CD4-positive, alpha-beta T cell treated with Interleukin-17A for 1 hour (primary cell): ENCODE measurements at regions not wholly inside any gene's neighbourhood (a gene's known extent, or its start where the extent isn't known, plus 50 kb on each side); places are given as distances from the start of the nearest gene placed in this dataset.
"Not testable (repeated sequence)": the region's sequence is repeated elsewhere in the genome, so short reads cannot be mapped to it uniquely, and the experiment has no call there.

Experiments
- DNase-seq: peaks from one replicate; pipeline ENCODE4 v3.0.0-alpha.2; 2020

- not testable (repeated sequence) for DNase-seq
Measured at GRCh38 chr6:26799903-26800633, 140.5 kb upstream of the ZNF322 start.

GRCh38 chr6:26803762-26804161 is 144.2 kb upstream of the ZNF322 start:
- not testable (repeated sequence) for DNase-seq

- not testable (repeated sequence) for DNase-seq
Measured at GRCh38 chr6:26811486-26812116, 152.1 kb upstream of the ZNF322 start.

GRCh38 chr6:26818640-26819225 is 159.2 kb upstream of the ZNF322 start:
- DNase-seq = not testable (repeated sequence)

- not testable (repeated sequence) for DNase-seq
Measured at GRCh38 chr6:26827965-26828364, 168.4 kb upstream of the ZNF322 start.

DNA sequence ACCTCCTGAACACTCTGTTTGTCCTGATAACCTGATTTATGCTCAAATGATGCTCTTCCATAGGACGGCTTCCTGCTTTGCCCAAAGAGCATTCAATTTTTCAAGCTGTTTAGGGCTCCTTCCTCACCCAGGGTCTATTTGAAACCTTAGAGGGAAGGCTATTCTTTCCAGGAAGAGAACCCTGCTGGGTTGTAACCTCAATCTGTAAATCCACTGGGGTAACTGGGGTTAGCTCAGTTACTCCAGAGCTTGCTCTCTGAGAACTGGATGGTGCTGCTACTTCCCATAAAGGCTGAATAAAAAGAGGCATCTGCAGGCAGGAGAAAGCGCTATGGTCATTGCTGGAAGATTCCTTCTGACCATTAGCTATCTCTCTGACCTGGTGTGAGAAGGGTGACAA is 169.9 kb upstream of the ZNF322 start:
- DNase-seq = not testable (repeated sequence)

GRCh38 chr6:26830992-26831391 is 171.4 kb upstream of the ZNF322 start:
- not testable (repeated sequence) for DNase-seq

DNA sequence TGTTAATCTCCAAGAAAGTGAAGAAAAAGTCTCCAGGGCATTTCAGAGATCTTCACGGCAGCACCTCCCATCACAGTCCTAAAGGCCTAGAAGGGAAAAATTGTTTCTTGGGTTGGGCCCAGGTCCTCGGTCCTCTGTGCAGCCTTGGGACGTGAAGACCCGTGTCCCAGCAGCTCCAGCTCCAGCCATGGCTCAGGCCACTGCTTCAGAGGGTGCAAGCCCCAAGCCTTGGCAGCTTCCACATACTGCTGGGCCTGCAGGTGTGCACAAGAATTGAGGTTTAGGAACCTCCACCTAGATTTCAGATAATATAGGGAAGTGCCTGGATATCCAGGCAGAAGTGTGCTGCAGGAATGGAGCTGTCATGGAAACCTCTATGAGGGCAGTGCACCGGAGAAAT is 176.2 kb upstream of the ZNF322 start:
- DNase-seq = not testable (repeated sequence)

GRCh38 chr6:26836657-26837056 is 177.1 kb upstream of the ZNF322 start:
- not testable (repeated sequence) for DNase-seq

- not testable (repeated sequence) for DNase-seq
Measured at GRCh38 chr6:26844823-26845222, 185.3 kb upstream of the ZNF322 start.

- DNase-seq = not testable (repeated sequence)
Measured at GRCh38 chr6:26857289-26857688, 197.7 kb upstream of the ZNF322 start.

GRCh38 chr6:26859067-26859770 is 199.7 kb upstream of the ZNF322 start:
- DNase-seq = not testable (repeated sequence)

- not testable (repeated sequence) for DNase-seq
Measured at GRCh38 chr6:26859771-26860163, 200.2 kb upstream of the ZNF322 start.

GRCh38 chr6:26861913-26862312 is 202.4 kb upstream of the ZNF322 start:
- not testable (repeated sequence) for DNase-seq

DNA sequence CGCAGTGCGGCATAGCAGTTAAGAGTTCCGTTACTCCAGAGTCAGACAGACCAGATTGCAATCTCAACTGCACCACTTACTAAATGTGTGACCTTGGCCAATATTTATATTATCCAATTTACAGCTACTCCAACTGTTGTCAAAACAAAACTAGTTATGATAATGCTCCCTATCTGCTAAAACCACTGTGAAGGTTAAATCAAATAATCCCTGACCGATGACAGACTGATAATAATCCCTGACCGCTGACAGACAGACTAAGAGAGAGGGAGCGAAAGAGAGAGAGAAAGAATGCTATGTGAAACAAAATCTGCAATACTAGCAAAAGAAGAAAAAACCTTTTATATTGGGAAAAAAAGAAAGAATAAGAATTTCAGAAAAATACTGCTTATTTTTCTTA is 204.1 kb upstream of the ZNF322 start:
- DNase-seq = not testable (repeated sequence)

DNA sequence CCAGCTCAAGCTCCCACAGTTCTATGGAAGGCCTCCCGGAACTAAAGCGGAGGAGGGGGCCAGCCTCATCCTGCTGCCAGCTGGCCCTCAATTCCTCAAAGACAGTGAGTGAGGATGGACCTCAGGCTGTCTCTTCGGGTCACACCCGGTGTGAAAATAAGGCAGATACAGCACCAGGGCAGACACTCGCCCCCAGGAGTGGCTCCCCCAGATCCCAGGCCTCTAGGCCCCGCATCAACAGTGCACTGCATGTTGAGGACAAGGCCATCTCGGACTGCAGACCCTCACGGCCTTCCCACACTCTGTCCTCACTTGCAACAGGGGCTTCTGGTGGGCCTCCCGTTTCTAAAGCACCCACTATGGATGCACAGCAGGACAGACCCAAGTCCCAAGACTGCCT is 239.2 kb upstream of the ZNF322 start:
- DNase-seq = not testable (repeated sequence)

DNA sequence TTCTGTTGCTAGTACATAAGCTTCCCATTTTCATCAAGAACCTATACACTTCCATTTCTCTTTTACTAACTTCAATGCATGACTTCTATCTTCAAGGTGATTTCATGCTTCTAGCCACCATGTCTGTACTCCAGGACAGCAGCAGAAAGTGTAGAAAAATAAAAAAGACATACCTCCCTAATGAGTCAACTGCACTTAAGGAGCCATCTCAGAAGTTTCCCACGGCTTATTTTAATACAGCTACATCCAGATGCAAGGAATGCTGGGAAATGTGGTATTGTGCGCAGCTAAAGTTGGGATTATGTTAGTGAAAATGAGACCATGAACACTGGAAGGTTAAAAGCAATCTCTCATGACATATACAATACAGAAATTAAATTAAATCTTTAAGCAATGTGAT is 264.7 kb upstream of the ZNF322 start:
- not testable (repeated sequence) for DNase-seq

- not testable (repeated sequence) for DNase-seq
Measured at GRCh38 chr6:26928190-26928589, 268.6 kb upstream of the ZNF322 start.

DNA sequence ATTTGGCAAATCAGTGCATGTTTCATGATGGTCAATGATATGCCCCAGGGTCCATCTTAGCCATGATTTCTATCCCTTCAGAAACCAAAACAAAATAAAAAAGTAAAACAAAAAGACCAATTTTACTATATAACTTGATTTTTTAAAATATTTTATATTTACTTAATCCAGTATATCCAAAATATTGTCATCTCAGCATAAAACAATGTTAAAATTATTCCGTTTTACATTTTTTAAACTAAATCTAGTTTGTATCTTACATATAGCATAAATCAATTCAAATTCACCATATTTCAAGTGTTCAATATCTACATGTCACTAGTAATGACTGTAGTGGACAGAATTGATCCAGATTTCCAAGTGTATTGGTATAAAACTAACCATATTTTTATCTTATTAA is 277.7 kb upstream of the ZNF322 start:
- DNase-seq = not testable (repeated sequence)

DNA sequence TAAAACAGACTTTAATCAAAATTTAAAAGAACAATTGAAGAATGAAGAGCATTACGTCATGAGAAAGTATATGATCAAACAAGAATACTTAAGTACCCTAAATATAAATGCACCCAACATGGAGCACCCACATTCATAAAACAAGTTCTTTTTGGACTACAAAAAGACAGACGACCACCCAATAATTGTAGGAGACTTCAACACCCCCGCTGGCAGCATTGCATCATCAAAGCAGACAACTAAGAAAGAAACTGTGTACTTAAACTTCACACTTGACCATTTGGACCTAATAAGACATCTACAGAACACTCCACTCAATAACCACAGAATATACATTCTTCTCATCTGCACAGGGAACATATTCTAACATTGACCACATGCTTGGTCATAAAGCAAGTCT is 291.7 kb upstream of the ZNF322 start:
- not testable (repeated sequence) for DNase-seq

DNA sequence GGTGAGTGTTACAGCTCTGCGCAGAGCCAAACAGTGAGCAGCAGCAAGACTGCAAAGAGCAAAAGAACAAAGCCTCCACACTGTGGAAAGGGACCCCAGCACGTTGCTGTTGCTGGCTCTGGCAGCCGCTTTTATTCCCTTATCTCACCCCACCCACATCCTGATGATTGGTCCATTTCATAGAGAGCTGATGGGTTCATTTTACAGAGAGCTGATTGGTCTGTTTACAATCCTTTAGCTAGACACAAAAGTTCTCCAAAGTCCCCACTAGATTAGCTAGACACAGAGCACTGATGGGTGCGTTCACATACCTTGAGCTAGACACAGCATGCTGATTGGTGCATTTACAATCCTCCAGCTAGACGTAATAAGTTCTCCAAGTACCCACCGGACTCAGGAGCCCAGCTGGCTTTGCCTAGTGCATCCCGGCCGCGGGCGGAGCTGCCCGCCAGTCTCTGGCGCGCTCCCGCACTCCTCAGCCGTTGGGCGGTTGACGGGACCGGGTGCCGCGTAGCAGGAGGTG is 291.4 kb upstream of the PRSS16 start:
- peak; percentile 86 for DNase-seq

DNA sequence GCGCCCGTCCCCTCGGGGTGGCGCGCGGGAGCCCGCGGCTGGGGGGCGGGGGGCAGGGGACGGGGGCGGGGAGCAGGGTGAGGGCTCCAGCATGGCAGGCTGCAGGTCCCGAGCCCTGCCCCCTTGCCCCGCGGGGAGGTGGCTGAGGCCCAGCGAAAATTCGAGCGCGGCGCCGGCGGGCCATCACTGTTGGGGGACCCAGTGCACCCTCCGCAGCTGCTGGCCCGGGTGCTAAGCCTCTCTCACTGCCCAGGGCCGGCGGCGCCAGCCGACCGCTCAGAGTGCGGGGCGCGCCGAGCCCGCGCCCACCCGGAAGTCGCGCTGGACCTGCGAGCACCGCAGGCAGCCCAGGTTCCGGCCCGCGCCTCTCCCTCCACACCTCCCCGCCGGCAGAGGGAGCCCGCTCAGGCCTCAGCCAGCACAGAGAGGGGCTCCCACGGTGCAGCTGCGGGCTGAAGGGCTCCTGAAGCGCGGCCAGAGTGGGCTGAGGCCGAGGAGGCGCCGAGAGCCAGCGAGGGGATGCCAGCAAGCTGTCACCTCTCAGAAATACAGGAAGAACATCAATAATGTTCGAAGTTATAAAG is 290.8 kb upstream of the PRSS16 start:
- peak; percentile 80 for DNase-seq
